Upper lobe of right lung (tissue), 1 donor: ENCODE measurements at regions not wholly inside any gene's neighbourhood (a gene's known extent, or its start where the extent isn't known, plus 50 kb on each side); places are given as distances from the start of the nearest gene placed in this dataset.

ENCODE experiments used
- ATAC-seq: fragments of 200-7000 bp; cut with Tn5 transposase; one replicate; pipeline ENCODE4 v1.9.1; 2020; ENCODE audit warnings: mild to moderate bottlenecking, moderate library complexity
- DNase-seq: peaks from one replicate; pipeline ENCODE4 v3.0.0-alpha.2; 2020
- H3K27ac ChIP-seq: fragments of 200-600 bp; one replicate; pipeline ENCODE4 v1.8.0; 2022
- H3K27me3 ChIP-seq: fragments of 200-600 bp; one replicate; pipeline ENCODE4 v1.8.0; 2022; ENCODE audit warnings: mild to moderate bottlenecking
- H3K36me3 ChIP-seq: fragments of 200-600 bp; one replicate; pipeline ENCODE4 v1.8.0; 2022
- H3K4me1 ChIP-seq: fragments of 200-600 bp; one replicate; pipeline ENCODE4 v1.8.0; 2022
- H3K4me3 ChIP-seq: fragments of 200-600 bp; one replicate; pipeline ENCODE4 v1.8.0; 2022; ENCODE audit warnings: mild to moderate bottlenecking
- H3K9me3 ChIP-seq: fragments of 200-600 bp; one replicate; pipeline ENCODE4 v1.8.0; 2022
- CTCF ChIP-seq: fragments of 200-600 bp; IDR thresholded peaks from one replicate; pipeline ENCODE4 v1.8.0; 2022; ENCODE audit warnings: antibody characterized with exemption
- intact Hi-C: fragments of 100-400 bp; cut with DNase I; formaldehyde crosslinking; loops from one replicate; pipeline ENCODE4 v1.11.0; 2022
- donor health status: DM: no; HTN: yes; CAD: no; lungs with severe emphysema.

- Histone ChIP-seq H3K4me1 (no peaks in the 10 kb centered on the region), H3K27me3 (no peaks in the 10 kb centered on the region), H3K9me3 (no peaks in the 10 kb centered on the region), H3K27ac (no peak overlapping the region), H3K4me3 (no peak overlapping the region), H3K36me3 (no peaks in the 10 kb centered on the region)
- intact Hi-C loops = no loop called here
- DNase-seq (no peak), ATAC-seq (no peak)
- no peak for TF ChIP-seq CTCF
These were observed 371.8 kb upstream of the NOCT start for GRCh38 chr4:138643827-138644226.

- Histone ChIP-seq H3K27me3 (no peaks in the 10 kb centered on the region), H3K27ac (no peak overlapping the region), H3K9me3 (no peaks in the 10 kb centered on the region), H3K4me1 (no peaks in the 10 kb centered on the region), H3K4me3 (no peak overlapping the region), H3K36me3 (no peaks in the 10 kb centered on the region)
- intact Hi-C loops = no loop called here
- DNase-seq (no peak), ATAC-seq (no peak)
- TF ChIP-seq CTCF = no peak
These were observed 376.4 kb upstream of the NOCT start for GRCh38 chr4:138639018-138639741.

GRCh38 chr4:138636781-138637180 lies 378.8 kb upstream of the NOCT start:
- intact Hi-C loops = no loop called here
- no peaks in the 10 kb centered on the region for H3K27me3 ChIP-seq
- H3K4me1 ChIP-seq = no peaks in the 10 kb centered on the region
- no peaks in the 10 kb centered on the region for H3K36me3 ChIP-seq
- H3K27ac ChIP-seq = no peak overlapping the region
- no peak for TF ChIP-seq CTCF
- H3K9me3 ChIP-seq = no peaks in the 10 kb centered on the region
- DNase-seq (no peak), ATAC-seq (no peak)
- no peak overlapping the region for H3K4me3 ChIP-seq

- H3K36me3 ChIP-seq = no peaks in the 10 kb centered on the region
- no peak overlapping the region for H3K27ac ChIP-seq
- no peaks in the 10 kb centered on the region for H3K4me1 ChIP-seq
- TF ChIP-seq CTCF = no peak
- H3K9me3 ChIP-seq = no peaks in the 10 kb centered on the region
- ATAC-seq (peak; percentile 26), DNase-seq (no peak)
- no peak overlapping the region for H3K4me3 ChIP-seq
- intact Hi-C loops = no loop called here
- H3K27me3 ChIP-seq = no peaks in the 10 kb centered on the region
These were observed 380.7 kb upstream of the NOCT start for GRCh38 chr4:138634915-138635314.

- intact Hi-C loops = no loop called here
- no peaks in the 10 kb centered on the region for H3K36me3 ChIP-seq
- H3K27ac ChIP-seq = no peak overlapping the region
- DNase-seq = no peak
- no peak overlapping the region for H3K4me3 ChIP-seq
- H3K9me3 ChIP-seq = no peaks in the 10 kb centered on the region
- no peaks in the 10 kb centered on the region for H3K27me3 ChIP-seq
- ATAC-seq = no peak
- TF ChIP-seq CTCF = no peak
- no peaks in the 10 kb centered on the region for H3K4me1 ChIP-seq
These were observed 382.0 kb upstream of the NOCT start for GRCh38 chr4:138633580-138633904.
